AG10803 (cell line): ENCODE measurements at regions not wholly inside any gene's neighbourhood (a gene's known extent, or its start where the extent isn't known, plus 50 kb on each side); places are given as distances from the start of the nearest gene placed in this dataset.

Experiments used
- DNase-seq: peaks from one replicate; pipeline ENCODE4 v3.0.0; 2010; ENCODE audit warnings: low read depth
- H3K4me3 ChIP-seq: 2 replicates; pipeline ENCODE4 v1.5.1; 2011; ENCODE audit warnings: mild to moderate bottlenecking, low read length, control low read depth
- TF ChIP-seq, protein P1 (sequence below): conservative IDR thresholded peaks from 2 replicates; pipeline ENCODE4 v1.5.1; 2011; ENCODE audit warnings: mild to moderate bottlenecking, low read length, control low read depth, inconsistent platforms

DNA sequence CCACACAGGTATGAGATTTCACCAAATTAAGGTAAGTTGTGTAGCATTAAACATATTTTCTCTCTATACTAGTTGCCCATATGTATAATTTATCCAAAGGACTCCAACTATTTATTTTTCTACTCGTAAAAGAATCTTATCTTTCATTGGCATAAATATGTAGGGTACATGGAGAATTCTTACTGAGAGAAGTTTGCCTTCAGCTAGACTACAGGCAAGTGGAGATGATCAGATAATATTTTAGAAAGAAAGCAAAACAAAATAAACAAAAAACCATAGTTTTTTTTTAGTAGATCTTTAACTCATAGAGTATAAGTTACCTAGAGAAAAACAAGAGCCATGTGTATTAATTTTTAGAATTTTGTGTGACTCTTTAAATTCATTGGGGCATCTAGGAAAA is 743.1 kb upstream of the ARRDC3 start:
- no peak for DNase-seq
- no peak overlapping the region for H3K4me3 ChIP-seq
- TF ChIP-seq, protein P1, sequence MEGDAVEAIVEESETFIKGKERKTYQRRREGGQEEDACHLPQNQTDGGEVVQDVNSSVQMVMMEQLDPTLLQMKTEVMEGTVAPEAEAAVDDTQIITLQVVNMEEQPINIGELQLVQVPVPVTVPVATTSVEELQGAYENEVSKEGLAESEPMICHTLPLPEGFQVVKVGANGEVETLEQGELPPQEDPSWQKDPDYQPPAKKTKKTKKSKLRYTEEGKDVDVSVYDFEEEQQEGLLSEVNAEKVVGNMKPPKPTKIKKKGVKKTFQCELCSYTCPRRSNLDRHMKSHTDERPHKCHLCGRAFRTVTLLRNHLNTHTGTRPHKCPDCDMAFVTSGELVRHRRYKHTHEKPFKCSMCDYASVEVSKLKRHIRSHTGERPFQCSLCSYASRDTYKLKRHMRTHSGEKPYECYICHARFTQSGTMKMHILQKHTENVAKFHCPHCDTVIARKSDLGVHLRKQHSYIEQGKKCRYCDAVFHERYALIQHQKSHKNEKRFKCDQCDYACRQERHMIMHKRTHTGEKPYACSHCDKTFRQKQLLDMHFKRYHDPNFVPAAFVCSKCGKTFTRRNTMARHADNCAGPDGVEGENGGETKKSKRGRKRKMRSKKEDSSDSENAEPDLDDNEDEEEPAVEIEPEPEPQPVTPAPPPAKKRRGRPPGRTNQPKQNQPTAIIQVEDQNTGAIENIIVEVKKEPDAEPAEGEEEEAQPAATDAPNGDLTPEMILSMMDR = no peak

DNA sequence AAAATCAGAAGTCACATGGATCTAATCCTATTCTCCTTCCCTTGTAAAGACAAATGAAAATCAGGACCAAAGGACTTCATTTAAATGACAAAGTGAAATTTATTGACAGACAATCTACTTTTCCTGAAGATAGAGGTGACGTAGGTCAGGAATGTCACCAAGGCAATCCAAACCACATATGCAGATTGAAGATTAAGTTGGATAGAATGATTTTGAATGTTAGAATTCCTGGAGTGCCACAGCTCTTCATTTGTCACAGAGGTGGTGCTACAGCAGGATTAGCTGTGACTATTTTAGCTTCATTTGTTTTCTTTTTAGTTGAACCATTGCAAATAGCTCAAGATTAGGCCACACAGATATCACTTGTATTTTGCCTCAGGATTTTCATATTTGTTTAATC is 736.0 kb upstream of the ARRDC3 start:
- no peak for DNase-seq
- no peak overlapping the region for H3K4me3 ChIP-seq
- TF ChIP-seq, protein P1 = no peak

DNA sequence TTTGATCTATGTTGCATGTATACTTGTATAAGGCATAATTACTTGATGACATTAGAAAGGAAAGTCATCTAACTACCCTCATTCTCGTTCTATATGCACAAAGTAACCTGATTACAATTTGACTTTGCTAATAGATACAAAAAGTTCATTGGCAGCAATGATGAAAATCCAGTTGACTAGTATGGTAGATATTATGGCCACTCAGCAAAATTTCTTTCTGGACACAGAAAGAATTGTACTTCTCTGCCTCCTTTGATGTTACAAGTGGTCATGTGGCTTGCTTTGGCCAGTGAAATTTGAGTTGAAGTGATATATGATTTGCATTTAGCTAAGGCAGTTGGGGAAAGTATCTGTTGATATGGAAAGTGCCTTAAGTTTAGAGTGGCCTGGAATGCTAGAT is 723.7 kb upstream of the ARRDC3 start:
- DNase-seq = no peak
- no peak overlapping the region for H3K4me3 ChIP-seq
- TF ChIP-seq, protein P1 = no peak

DNA sequence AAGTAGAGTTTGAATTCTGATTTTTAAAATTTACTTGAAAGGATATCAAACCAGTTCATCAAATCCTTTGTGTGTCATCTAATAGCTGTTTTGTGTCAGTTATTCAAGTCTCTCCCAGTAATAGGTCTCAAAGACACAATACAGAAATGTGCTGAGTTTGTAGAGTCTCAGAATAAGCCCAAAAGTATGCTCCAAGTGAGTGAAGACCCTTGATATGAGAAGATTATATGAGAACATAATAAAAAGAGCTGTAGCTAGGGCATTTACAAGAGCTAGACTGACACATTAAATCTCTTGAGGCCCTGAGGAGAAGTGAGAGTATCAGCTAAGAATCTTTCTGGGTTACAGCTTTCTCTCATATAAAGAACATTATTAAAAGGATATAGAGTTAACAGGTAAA is 721.0 kb upstream of the ARRDC3 start:
- no peak for DNase-seq
- TF ChIP-seq, protein P1 = no peak
- H3K4me3 ChIP-seq = no peak overlapping the region

DNA sequence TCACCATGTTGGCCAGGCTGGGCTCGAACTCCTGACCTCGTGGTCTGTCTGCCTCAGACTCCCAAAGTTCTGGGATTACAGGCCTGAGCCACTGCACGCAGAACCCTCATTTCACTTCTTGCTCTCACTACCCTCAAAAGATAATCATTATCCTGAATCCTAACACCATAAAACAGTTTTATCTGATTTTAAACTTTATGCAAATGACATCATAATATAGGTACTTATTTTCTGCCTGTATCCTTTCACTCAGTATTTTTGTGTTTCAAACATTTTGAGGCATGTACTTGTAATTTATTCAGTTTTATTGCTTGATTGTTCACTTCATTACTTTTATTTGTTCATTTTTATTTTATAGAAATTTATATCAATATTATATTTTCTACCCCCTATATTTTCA is 719.2 kb upstream of the ARRDC3 start:
- no peak overlapping the region for H3K4me3 ChIP-seq
- TF ChIP-seq, protein P1 = no peak
- no peak for DNase-seq

DNA sequence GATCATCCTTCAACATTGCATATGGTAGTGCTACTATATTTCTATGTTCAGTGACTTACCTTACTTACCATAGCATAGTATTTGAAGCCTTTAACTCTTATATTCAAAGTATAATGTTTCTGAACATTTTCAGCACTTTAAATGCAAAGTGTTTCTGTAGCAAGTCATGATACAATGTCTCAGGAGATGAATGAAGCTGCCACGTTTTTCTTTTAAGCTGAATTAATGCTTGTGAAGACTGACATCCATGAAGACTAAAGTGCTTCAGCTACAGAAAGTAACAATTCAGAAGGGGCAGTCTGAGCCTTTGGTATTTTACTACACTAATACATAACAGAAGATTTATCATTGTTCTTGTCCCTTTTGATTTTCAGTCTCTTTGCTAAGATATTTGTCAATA is 709.1 kb upstream of the ARRDC3 start:
- DNase-seq = no peak
- TF ChIP-seq, protein P1 = no peak
- no peak overlapping the region for H3K4me3 ChIP-seq

DNA sequence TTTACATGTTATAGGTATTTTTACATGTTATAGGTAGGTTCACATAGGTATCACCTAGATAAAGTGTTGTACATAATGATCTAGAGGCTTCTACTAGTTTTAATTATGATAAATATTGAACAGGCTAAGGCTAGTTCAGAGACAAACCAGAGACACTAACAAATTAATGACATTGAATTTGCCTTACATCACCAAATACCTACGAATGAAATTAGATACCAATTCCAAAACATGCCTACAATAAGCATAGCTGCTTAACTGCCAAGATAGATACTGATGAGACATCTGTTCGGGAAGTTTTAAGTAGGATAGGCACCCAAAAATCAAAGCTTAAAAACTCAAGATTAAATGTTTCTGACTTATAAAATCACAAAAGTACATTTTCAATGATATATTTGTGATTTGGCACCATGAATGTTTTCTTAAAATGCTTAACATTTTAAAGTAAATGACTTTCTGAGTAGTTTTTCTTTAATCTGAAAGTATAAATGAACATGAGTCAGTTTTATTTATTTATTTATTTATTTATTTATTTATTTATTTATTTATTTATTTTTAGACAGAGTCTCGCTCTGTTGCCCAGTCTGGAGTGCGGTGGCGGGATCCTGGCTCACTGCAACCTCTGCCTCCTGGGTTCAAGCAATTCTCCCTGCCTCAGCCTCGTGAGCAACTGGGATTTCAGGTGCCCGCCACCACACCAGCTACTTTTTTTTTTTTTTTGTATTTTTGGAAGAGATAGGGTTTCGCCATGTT is 703.1 kb upstream of the ARRDC3 start:
- TF ChIP-seq, protein P1 = no peak
- no peak overlapping the region for H3K4me3 ChIP-seq
- no peak for DNase-seq
